Right renal pelvis (tissue), 4 donors: ENCODE measurements at regions not wholly inside any gene's neighbourhood (a gene's known extent, or its start where the extent isn't known, plus 50 kb on each side); places are given as distances from the start of the nearest gene placed in this dataset.
A peak's percentile ranks its signal among the peaks of the same experiment; 100 is the strongest.
"Not testable (repeated sequence)": the region's sequence is repeated elsewhere in the genome, so short reads cannot be mapped to it uniquely, and the experiment has no call there.

Experiments
- DNase-seq, 4 donors: peaks; one replicate each; pipeline ENCODE4 v3.0.0-alpha.2; 2013; ENCODE audit warnings: low read depth in 4 of 4, low spot score in 3 of 4, missing footprints in 1 of 4

- no peak for DNase-seq
These were observed 273.8 kb downstream of the MSX2 start for GRCh38 chr5:174998131-174998730.

GRCh38 chr5:174997688-174998087 is 273.3 kb downstream of the MSX2 start:
- DNase-seq, result no peak

- no peak for DNase-seq
These were observed 272.6 kb downstream of the MSX2 start for GRCh38 chr5:174996941-174997340.

GRCh38 chr5:174995827-174996226 is 271.4 kb downstream of the MSX2 start:
- DNase-seq, result no peak

- DNase-seq, result peak in 2 of 4 donors; percentile 7 to 10
These were observed 267.5 kb downstream of the MSX2 start for GRCh38 chr5:174991847-174992246.

GRCh38 chr5:174990909-174991308 is 266.5 kb downstream of the MSX2 start:
- DNase-seq, result no peak

- DNase-seq, result no peak
These were observed 263.1 kb downstream of the MSX2 start for GRCh38 chr5:174987443-174988012.

GRCh38 chr5:174984863-174985262 is 260.5 kb downstream of the MSX2 start:
- DNase-seq, result no peak

GRCh38 chr5:174982485-174982884 is 258.1 kb downstream of the MSX2 start:
- no peak for DNase-seq

- DNase-seq, result no peak
These were observed 257.0 kb downstream of the MSX2 start for GRCh38 chr5:174981416-174981815.

- no peak for DNase-seq
These were observed 256.6 kb downstream of the MSX2 start for GRCh38 chr5:174980952-174981351.

- no peak for DNase-seq
These were observed 247.9 kb downstream of the MSX2 start for GRCh38 chr5:174972291-174972690.

GRCh38 chr5:174971210-174971609 is 246.8 kb downstream of the MSX2 start:
- DNase-seq, result no peak

- DNase-seq, result no peak
These were observed 246.1 kb downstream of the MSX2 start for GRCh38 chr5:174970502-174970901.

- DNase-seq, result no peak
These were observed 229.5 kb downstream of the MSX2 start for GRCh38 chr5:174953871-174954270.

GRCh38 chr5:174951151-174951780 is 226.9 kb downstream of the MSX2 start:
- peak; percentile 67 to 73 (median 72) for DNase-seq

- DNase-seq, result no peak
These were observed 223.2 kb downstream of the MSX2 start for GRCh38 chr5:174947548-174947947.

- DNase-seq, result no peak
These were observed 221.5 kb downstream of the MSX2 start for GRCh38 chr5:174945853-174946252.

- DNase-seq, result no peak
These were observed 219.4 kb downstream of the MSX2 start for GRCh38 chr5:174943785-174944184.

- not testable (repeated sequence) for DNase-seq
These were observed 218.6 kb downstream of the MSX2 start for GRCh38 chr5:174943002-174943401.

- DNase-seq, result no peak
These were observed 213.1 kb downstream of the MSX2 start for GRCh38 chr5:174937201-174938123.
